PC-9 (cell line): ENCODE measurements at regions not wholly inside any gene's neighbourhood (a gene's known extent, or its start where the extent isn't known, plus 50 kb on each side); places are given as distances from the start of the nearest gene placed in this dataset.

Experiments
- BruUV-seq: library from RNA; stranded (reverse); fragments of 400-500 nt; replicated peaks from 2 replicates; lab custom pipeline; 2021; lab: Mats Ljungman, UMichigan
- CTCF ChIA-PET: fragments of 300-600 bp; sonication (Branson Sonifier 250); formaldehyde crosslinking; loops from one replicate; lab custom pipeline; 2022; ENCODE audit warnings: antibody characterized with exemption; lab: Charles Lee
- POLR2A ChIA-PET: fragments of 300-600 bp; sonication (Branson Sonifier 250); formaldehyde crosslinking; loops from one replicate; lab custom pipeline; 2022; ENCODE audit warnings: antibody characterized with exemption; ENCODE audit not compliant: unreplicated experiment; lab: Charles Lee
- DNase-seq, 2 experiments: peaks; one replicate each; pipeline versions ENCODE4 v3.0.0 to v3.0.0-alpha.2; 2015 to 2022; ENCODE audit warnings: mixed read lengths in 1 of 2
- H2AFZ ChIP-seq: fragments of 200-600 bp; sonication (generic); 2 replicates; pipeline ENCODE4 v1.8.1; 2017; ENCODE audit warnings: antibody characterized with exemption
- H3F3A ChIP-seq: fragments of 200-600 bp; sonication (generic); 2 replicates; pipeline ENCODE4 v1.8.1; 2017; ENCODE audit warnings: antibody characterized with exemption, mild to moderate bottlenecking, low read depth; ENCODE audit not compliant: insufficient read depth
- H3K27ac ChIP-seq: fragments of 200-600 bp; sonication (generic); 2 replicates; pipeline ENCODE4 v1.6.1; 2016; ENCODE audit warnings: mixed run types
- H3K27me3 ChIP-seq: fragments of 200-600 bp; sonication (generic); 2 replicates; pipeline ENCODE4 v1.6.1; 2016; ENCODE audit warnings: low read depth, mixed run types; ENCODE audit not compliant: insufficient read depth
- H3K36me3 ChIP-seq: fragments of 200-600 bp; sonication (generic); 2 replicates; pipeline ENCODE4 v1.6.1; 2016; ENCODE audit warnings: low read depth, mixed run types
- H3K4me1 ChIP-seq: fragments of 200-600 bp; sonication (generic); replicated peaks from 2 replicates; pipeline ENCODE4 v1.6.1; 2016; ENCODE audit warnings: mixed run types; ENCODE audit not compliant: insufficient read depth
- H3K4me2 ChIP-seq: fragments of 200-600 bp; sonication (generic); 2 replicates; pipeline ENCODE4 v1.6.1; 2017; ENCODE audit warnings: mixed run types
- H3K4me3 ChIP-seq: fragments of 200-600 bp; sonication (generic); 2 replicates; pipeline ENCODE4 v1.6.1; 2016; ENCODE audit warnings: mixed run types
- H3K79me2 ChIP-seq: fragments of 200-600 bp; sonication (generic); 2 replicates; pipeline ENCODE4 v1.6.1; 2017; ENCODE audit warnings: low read depth, mixed run types
- H3K9me2 ChIP-seq: fragments of 200-600 bp; sonication (generic); 2 replicates; pipeline ENCODE4 v1.8.1; 2017; ENCODE audit warnings: mild to moderate bottlenecking; ENCODE audit not compliant: insufficient read depth
- H3K9me3 ChIP-seq: fragments of 200-600 bp; sonication (generic); 2 replicates; pipeline ENCODE4 v1.8.1; 2016; ENCODE audit warnings: low read depth; ENCODE audit not compliant: insufficient read depth
- H4K20me1 ChIP-seq: fragments of 200-600 bp; sonication (generic); 2 replicates; pipeline ENCODE4 v1.8.1; 2017; ENCODE audit not compliant: insufficient read depth
- EZH2 ChIP-seq: fragments of 200-600 bp; sonication (generic); IDR thresholded peaks from 2 replicates; pipeline ENCODE4 v1.8.0; 2017; ENCODE audit warnings: antibody characterized with exemption, low read depth
- intact Hi-C: fragments of 100-400 bp; cut with micrococcal nuclease; formaldehyde crosslinking; loops from one replicate; pipeline ENCODE4 v1.10.0; 2022; ENCODE audit not compliant: unreplicated experiment
- TF ChIP-seq, protein P1 (sequence below): fragments of 200-600 bp; sonication (generic); conservative IDR thresholded peaks from 2 replicates; pipeline ENCODE4 v1.6.1; 2017; ENCODE audit warnings: mixed run types, antibody characterized with exemption, mild to moderate bottlenecking, moderate library complexity

GRCh38 chr10:59006511-59007306 is 169.7 kb upstream of the PHYHIPL start:
- no peak overlapping the region for H3K4me3 ChIP-seq
- ChIA-PET CTCF (no interaction called here), POLR2A (no interaction called here)
- H3F3A ChIP-seq: no peaks in the 10 kb centered on the region
- no peak for DNase-seq
- H3K4me2 ChIP-seq: no peak overlapping the region
- H3K36me3 ChIP-seq: no peaks in the 10 kb centered on the region
- BruUV-seq: no TSS peak
- intact Hi-C loops: no loop called here
- TF ChIP-seq, protein P1, sequence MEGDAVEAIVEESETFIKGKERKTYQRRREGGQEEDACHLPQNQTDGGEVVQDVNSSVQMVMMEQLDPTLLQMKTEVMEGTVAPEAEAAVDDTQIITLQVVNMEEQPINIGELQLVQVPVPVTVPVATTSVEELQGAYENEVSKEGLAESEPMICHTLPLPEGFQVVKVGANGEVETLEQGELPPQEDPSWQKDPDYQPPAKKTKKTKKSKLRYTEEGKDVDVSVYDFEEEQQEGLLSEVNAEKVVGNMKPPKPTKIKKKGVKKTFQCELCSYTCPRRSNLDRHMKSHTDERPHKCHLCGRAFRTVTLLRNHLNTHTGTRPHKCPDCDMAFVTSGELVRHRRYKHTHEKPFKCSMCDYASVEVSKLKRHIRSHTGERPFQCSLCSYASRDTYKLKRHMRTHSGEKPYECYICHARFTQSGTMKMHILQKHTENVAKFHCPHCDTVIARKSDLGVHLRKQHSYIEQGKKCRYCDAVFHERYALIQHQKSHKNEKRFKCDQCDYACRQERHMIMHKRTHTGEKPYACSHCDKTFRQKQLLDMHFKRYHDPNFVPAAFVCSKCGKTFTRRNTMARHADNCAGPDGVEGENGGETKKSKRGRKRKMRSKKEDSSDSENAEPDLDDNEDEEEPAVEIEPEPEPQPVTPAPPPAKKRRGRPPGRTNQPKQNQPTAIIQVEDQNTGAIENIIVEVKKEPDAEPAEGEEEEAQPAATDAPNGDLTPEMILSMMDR: no peak
- TF ChIP-seq EZH2: no peak
- no peaks in the 10 kb centered on the region for H3K27me3 ChIP-seq
- H3K79me2 ChIP-seq: no peaks in the 10 kb centered on the region
- no peaks in the 10 kb centered on the region for H3K9me3 ChIP-seq
- H4K20me1 ChIP-seq: no peaks in the 10 kb centered on the region
- no peaks in the 10 kb centered on the region for H3K4me1 ChIP-seq
- no peak overlapping the region for H2AFZ ChIP-seq
- no peaks in the 10 kb centered on the region for H3K9me2 ChIP-seq
- H3K27ac ChIP-seq: no peak overlapping the region

DNA sequence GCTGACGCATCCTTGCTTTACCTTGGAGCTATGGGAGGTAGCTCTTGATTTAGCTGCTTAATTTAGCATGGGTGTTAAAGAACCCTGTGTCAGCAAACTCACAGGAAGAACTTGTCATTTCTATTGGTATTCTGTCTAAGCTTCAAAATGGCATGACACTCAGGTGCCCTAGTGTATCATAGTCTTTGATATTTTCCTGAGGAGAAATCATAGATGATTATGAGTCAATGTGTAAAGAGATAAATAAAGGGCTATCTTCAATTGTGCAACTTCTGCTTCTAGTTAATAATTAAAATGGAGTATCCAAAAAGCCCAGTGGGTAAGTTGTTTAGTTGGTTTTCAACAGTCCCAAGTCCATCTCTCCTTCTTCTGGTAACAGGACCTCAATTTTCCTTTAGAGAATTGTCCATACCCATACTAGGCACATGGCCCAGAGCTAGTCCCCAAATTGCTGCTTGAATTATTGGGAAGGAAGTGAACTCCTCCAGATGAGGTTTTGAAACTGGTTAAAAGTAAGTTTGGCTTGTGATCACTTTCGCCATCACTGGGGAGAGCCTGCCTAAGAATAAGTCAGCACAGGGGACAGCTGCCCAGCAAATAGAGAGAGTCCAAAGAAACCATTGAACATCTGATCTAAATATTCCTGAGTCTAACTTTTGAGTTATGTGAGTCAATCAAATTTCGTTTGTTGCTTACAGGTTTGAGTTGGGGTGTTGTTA is 169.0 kb upstream of the PHYHIPL start:
- no peaks in the 10 kb centered on the region for H3K4me1 ChIP-seq
- no TSS peak for BruUV-seq

GRCh38 chr10:59008452-59008851 is 168.0 kb upstream of the PHYHIPL start:
- H3K27me3 ChIP-seq: no peaks in the 10 kb centered on the region
- DNase-seq: no peak
- H3K9me3 ChIP-seq: no peaks in the 10 kb centered on the region
- BruUV-seq: no TSS peak
- no peak overlapping the region for H3K4me3 ChIP-seq
- H2AFZ ChIP-seq: no peak overlapping the region
- no peak overlapping the region for H3K4me2 ChIP-seq
- H3K36me3 ChIP-seq: no peaks in the 10 kb centered on the region
- no peaks in the 10 kb centered on the region for H3K4me1 ChIP-seq
- ChIA-PET CTCF (no interaction called here), POLR2A (no interaction called here)
- no peak overlapping the region for H3K27ac ChIP-seq
- H4K20me1 ChIP-seq: no peaks in the 10 kb centered on the region
- no peak for TF ChIP-seq EZH2
- TF ChIP-seq, protein P1: no peak
- intact Hi-C loops: no loop called here
- no peaks in the 10 kb centered on the region for H3K79me2 ChIP-seq
- no peaks in the 10 kb centered on the region for H3K9me2 ChIP-seq
- H3F3A ChIP-seq: no peaks in the 10 kb centered on the region

More for the DNA sequence above, 169.0 kb upstream of the PHYHIPL start:
- Histone ChIP-seq H3K27ac (no peak overlapping the region), H3K36me3 (no peaks in the 10 kb centered on the region), H3K79me2 (no peaks in the 10 kb centered on the region), H3F3A (no peaks in the 10 kb centered on the region), H3K4me2 (no peak overlapping the region), H3K27me3 (no peaks in the 10 kb centered on the region), H3K9me2 (no peaks in the 10 kb centered on the region), H3K9me3 (no peaks in the 10 kb centered on the region), H4K20me1 (no peaks in the 10 kb centered on the region), H3K4me3 (no peak overlapping the region), H2AFZ (no peak overlapping the region)
- CTCF ChIA-PET: no interaction called here
- TF ChIP-seq, protein P1: no peak
- TF ChIP-seq EZH2: no peak
- DNase-seq: no peak
- intact Hi-C loops: no loop called here
- POLR2A ChIA-PET: no interaction called here
